ENCODE measurements at regions not wholly inside any gene's neighbourhood (a gene's known extent, or its start where the extent isn't known, plus 50 kb on each side); places are given as distances from the start of the nearest gene placed in this dataset.
A peak's percentile ranks its signal among the peaks of the same experiment; 100 is the strongest.

GRCh38 chr6:169961772-169962561 lies 210.5 kb downstream of the ERMARD start:
- Histone ChIP-seq H3K23me2 (ENCODE audit: low read depth, low read length) (no peaks in the 10 kb centered on the region; the same call in 1 of the 2 replicates), H4K91ac (replicated peaks; ENCODE audit: insufficient read length, low read length) (no peak overlapping the region), H4K20me1 (replicated peaks in 1 of 2; ENCODE audit: control insufficient read depth in 1 of 2, insufficient read depth in 2 of 2, low read length in 2 of 2) (no peaks in the 10 kb centered on the region), H3K14ac (ENCODE audit: insufficient read length) (no peak overlapping the region), H2AFZ (ENCODE audit: low read length) (0 out of 2 replicates have a peak overlapping the region, but pooled peaks have one; percentile 78), H2AK5ac (ENCODE audit: low read depth, low read length) (no peak overlapping the region), H3K79me1 (ENCODE audit: low read depth, low read length) (no peaks in the 10 kb centered on the region), H2BK20ac (ENCODE audit: low read length) (no peak overlapping the region), H3K9ac (replicated peaks in 1 of 4; ENCODE audit: extremely low read depth in 1 of 4, low read depth in 3 of 4, low read length in 3 of 4) (no peak overlapping the region; a peak in 1 of 7 replicates), H3K27me3 (replicated peaks in 1 of 4; ENCODE audit: control insufficient read depth in 3 of 4, extremely low read depth in 1 of 4, insufficient read depth in 3 of 4, low read length in 3 of 4) (peaks cover 0 to 16% (median 8%) of the 10 kb centered on the region in 4 experiments; a peak in 5 of 7 replicates), H2BK12ac (ENCODE audit: low read depth, low read length) (0 out of 2 replicates have a peak overlapping the region, but pooled peaks have one; percentile 99), H3K79me2 (ENCODE audit: control insufficient read depth in 1 of 2, insufficient read depth in 2 of 2, low read length in 2 of 2) (no peaks in the 10 kb centered on the region), H3K56ac (replicated peaks; ENCODE audit: insufficient read length, low read depth, low read length) (no peak overlapping the region), H3K4me2 (ENCODE audit: insufficient read depth in 1 of 2, low read depth in 2 of 2, low read length in 2 of 2) (peak overlapping the region; percentile 71 to 78; a peak in 3 of 4 replicates), H3K4me3 (ENCODE audit: extremely low read depth in 1 of 4, insufficient read depth in 2 of 4, low read depth in 3 of 4, low read length in 4 of 4) (peak overlapping the region; percentile 47 to 61 (median 50)), H2BK5ac (ENCODE audit: low read depth, low read length) (no peak overlapping the region), H4K5ac (ENCODE audit: insufficient read length, low read depth, low read length) (no peak overlapping the region), H3K23ac (ENCODE audit: insufficient read length) (no peak overlapping the region), H3K27ac (ENCODE audit: low read depth, low read length) (no peak overlapping the region), H3K4ac (replicated peaks; ENCODE audit: insufficient read length, low read depth, low read length) (no peak overlapping the region), H3K36me3 (ENCODE audit: control insufficient read depth in 2 of 4, insufficient read depth in 4 of 4, low read length in 3 of 4) (no peaks in the 10 kb centered on the region), H4K8ac (ENCODE audit: extremely low read depth, insufficient read depth, low read length) (peak overlapping the region; percentile 86), H3K18ac (ENCODE audit: extremely low read depth, low read length) (peak overlapping the region; percentile 60), H3K9me3 (ENCODE audit: insufficient read depth in 2 of 2, low read depth in 1 of 2, low read length in 1 of 2) (no peaks in the 10 kb centered on the region), H2BK120ac (replicated peaks; ENCODE audit: low read depth, low read length) (no peak overlapping the region), H2BK15ac (ENCODE audit: low read length) (no peak overlapping the region), H3K4me1 (replicated peaks in 1 of 4; ENCODE audit: control insufficient read depth in 3 of 4, insufficient read depth in 4 of 4, low read length in 3 of 4) (peaks cover 0 to 6% (median under 1%) of the 10 kb centered on the region in 4 experiments; a peak in 2 of 7 replicates)
- DNase-seq (ENCODE audit: low read depth in 1 of 2, low spot score in 2 of 2) (peak in 1 of 2 experiments; percentile 76), FAIRE-seq (no peak)
- POLR2A ChIA-PET (ENCODE audit: partially characterized antibody): interaction anchor here (0.5 to 1.6 kb wide), 2 partner anchors 328 to 332 kb away, joined by 4 to 5 read pairs; no protein-coding TSS in a partner anchor
- WGBS, 2 experiments (ENCODE audit: extremely low coverage in 1 of 2, insufficient coverage in 1 of 2, insufficient read length in 1 of 2, insufficient replicate concordance in 2 of 2, low coverage in 1 of 2, low lambda C conversion rate in 2 of 2, missing lambda C conversion rate in 1 of 2): 33% methylated on average over 42 of the region's 75 CpGs; no CpG with 5 or more reads in 1 of the 2 experiments
- CTCF ChIA-PET (ENCODE audit: partially characterized antibody): interaction anchor here (0.9 to 3.9 kb wide), 12 partner anchors 8 to 290 kb away, joined by 3 to 13 read pairs (median 4); no protein-coding TSS in a partner anchor
- TF ChIP-seq TCF12 (IDR thresholded peaks at IDR 0.05; ENCODE audit: low read depth, low read length): no peak
- no peak for TF ChIP-seq TEAD4 (IDR thresholded peaks at IDR 0.05; ENCODE audit: low read depth, low read length)
- 0 out of 2 replicates have a peak, but pooled peaks have one; percentile 18 for TF ChIP-seq TAF1 (IDR thresholded peaks at IDR 0.05; ENCODE audit: low read depth, low read length)
- TF ChIP-seq CHD2 (IDR thresholded peaks at IDR 0.05; ENCODE audit: low read length): peak; percentile 43; the same call in 1 of the 2 replicates
- peak in 2 of 3 experiments; percentile 52 to 54; a peak in 3 of 4 replicates for TF ChIP-seq CTCF (IDR thresholded peaks at IDR 0.05; ENCODE audit: control extremely low read depth in 1 of 3, insufficient read depth in 1 of 3, low read depth in 1 of 3, low read length in 3 of 3)
- TF ChIP-seq KDM1A (IDR thresholded peaks at IDR 0.05; ENCODE audit: borderline replicate concordance, low read length): no peak
- TF ChIP-seq MAX (IDR thresholded peaks at IDR 0.05): peak; percentile 24; the same call in 1 of the 2 replicates
- no peak for TF ChIP-seq BRCA1 (IDR thresholded peaks at IDR 0.05; ENCODE audit: low read depth, low read length)

Data from H1 (cell line).